A673 (cell line): ENCODE measurements at regions not wholly inside any gene's neighbourhood (a gene's known extent, or its start where the extent isn't known, plus 50 kb on each side); places are given as distances from the start of the nearest gene placed in this dataset.

Experiments
- BruUV-seq: library from RNA; stranded (reverse); fragments of 400-500 nt; replicated peaks from 2 replicates; lab custom pipeline; 2021; lab: Mats Ljungman, UMichigan
- CTCF ChIA-PET: fragments of 300-600 bp; sonication (Branson Sonifier 250); formaldehyde crosslinking; loops from one replicate; lab custom pipeline; 2022; ENCODE audit warnings: antibody characterized with exemption; lab: Charles Lee
- POLR2A ChIA-PET: fragments of 300-600 bp; sonication (Branson Sonifier 250); formaldehyde crosslinking; loops from one replicate; lab custom pipeline; 2022; ENCODE audit warnings: antibody characterized with exemption; ENCODE audit not compliant: low non-redundant PET; lab: Charles Lee
- DNase-seq: peaks from one replicate; pipeline ENCODE4 v3.0.0-alpha.2; 2015; ENCODE audit warnings: low spot score
- H3K27ac ChIP-seq: fragments of 200-600 bp; sonication (generic); 2 replicates; pipeline ENCODE4 v1.5.1; 2016; ENCODE audit warnings: mixed run types, low read depth, mild to moderate bottlenecking, mixed read lengths, antibody characterized with exemption, low read length; ENCODE audit not compliant: poor library complexity, severe bottlenecking
- H3K27me3 ChIP-seq: fragments of 200-600 bp; sonication (generic); replicated peaks from 2 replicates; pipeline ENCODE4 v1.6.1; 2017; ENCODE audit warnings: mixed run types, low read depth, mild to moderate bottlenecking, mixed read lengths, antibody characterized with exemption, low read length; ENCODE audit not compliant: insufficient read depth, poor library complexity
- H3K36me3 ChIP-seq: fragments of 200-600 bp; sonication (generic); 2 replicates; pipeline ENCODE4 v1.6.1; 2016; ENCODE audit warnings: mixed run types, mild to moderate bottlenecking, mixed read lengths, antibody characterized with exemption, low read length; ENCODE audit not compliant: insufficient read depth, poor library complexity, severe bottlenecking
- H3K4me1 ChIP-seq: fragments of 200-600 bp; sonication (generic); 2 replicates; pipeline ENCODE4 v1.6.1; 2017; ENCODE audit warnings: mixed run types, mild to moderate bottlenecking, mixed read lengths, antibody characterized with exemption, low read length; ENCODE audit not compliant: insufficient read depth, poor library complexity, severe bottlenecking
- H3K4me3 ChIP-seq: fragments of 200-600 bp; sonication (generic); 2 replicates; pipeline ENCODE4 v1.5.1; 2016; ENCODE audit warnings: low read depth, mixed run types, mild to moderate bottlenecking, mixed read lengths, low read length; ENCODE audit not compliant: poor library complexity, severe bottlenecking
- H3K9me3 ChIP-seq: fragments of 200-600 bp; sonication (generic); 2 replicates; pipeline ENCODE4 v1.6.1; 2016; ENCODE audit warnings: mixed run types, low read depth, mild to moderate bottlenecking, mixed read lengths, antibody characterized with exemption, low read length; ENCODE audit not compliant: poor library complexity, severe bottlenecking
- CTCF ChIP-seq: fragments of 300-800, 200-600 bp; sonication (generic); conservative IDR thresholded peaks from 2 replicates; pipeline ENCODE4 v1.5.1; 2017; ENCODE audit warnings: low read depth, mild to moderate bottlenecking, antibody characterized with exemption, low read length, moderate library complexity, mixed read lengths
- EZH2 ChIP-seq: fragments of 200-600 bp; sonication (generic); IDR thresholded peaks from 2 replicates; pipeline ENCODE4 v1.6.1; 2017; ENCODE audit warnings: borderline replicate concordance, low read depth, mild to moderate bottlenecking, mixed read lengths, antibody characterized with exemption, low read length; ENCODE audit not compliant: poor library complexity, severe bottlenecking
- intact Hi-C: fragments of 100-400 bp; cut with micrococcal nuclease; formaldehyde crosslinking; loops from one replicate; pipeline ENCODE4 v1.10.0; 2022; ENCODE audit not compliant: unreplicated experiment

- intact Hi-C loops, result no loop called here
- POLR2A ChIA-PET, result no interaction called here
- TF ChIP-seq CTCF (no peak), EZH2 (no peak)
- H3K27me3 ChIP-seq, result peaks cover 5% of the 10 kb centered on the region
- no peak overlapping the region for H3K27ac ChIP-seq
- H3K36me3 ChIP-seq, result no peaks in the 10 kb centered on the region
- DNase-seq, result no peak
- BruUV-seq, result no TSS peak
- CTCF ChIA-PET, result no interaction called here
- H3K4me1 ChIP-seq, result no peaks in the 10 kb centered on the region
- no peak overlapping the region for H3K4me3 ChIP-seq
- no peaks in the 10 kb centered on the region for H3K9me3 ChIP-seq
Measured at GRCh38 chr7:79723833-79724618, 270.6 kb upstream of the MAGI2 start.

- POLR2A ChIA-PET, result no interaction called here
- CTCF ChIA-PET, result no interaction called here
- H3K36me3 ChIP-seq, result no peaks in the 10 kb centered on the region
- intact Hi-C loops, result no loop called here
- H3K4me1 ChIP-seq, result no peaks in the 10 kb centered on the region
- H3K27ac ChIP-seq, result no peak overlapping the region
- no TSS peak for BruUV-seq
- no peak for TF ChIP-seq CTCF
- no peak for TF ChIP-seq EZH2
- DNase-seq, result no peak
- no peak overlapping the region for H3K4me3 ChIP-seq
- no peaks in the 10 kb centered on the region for H3K9me3 ChIP-seq
- peaks cover 5% of the 10 kb centered on the region for H3K27me3 ChIP-seq
Measured at GRCh38 chr7:79722217-79722616, 268.8 kb upstream of the MAGI2 start.

GRCh38 chr7:79719216-79719615, 265.7 kb upstream of the MAGI2 start:
- H3K4me1 ChIP-seq, result no peaks in the 10 kb centered on the region
- no peaks in the 10 kb centered on the region for H3K36me3 ChIP-seq
- no peak for DNase-seq
- POLR2A ChIA-PET, result no interaction called here
- intact Hi-C loops, result no loop called here
- H3K4me3 ChIP-seq, result no peak overlapping the region
- peaks cover 7% of the 10 kb centered on the region for H3K27me3 ChIP-seq
- no peaks in the 10 kb centered on the region for H3K9me3 ChIP-seq
- TF ChIP-seq CTCF (no peak), EZH2 (no peak)
- CTCF ChIA-PET, result no interaction called here
- no TSS peak for BruUV-seq
- no peak overlapping the region for H3K27ac ChIP-seq
